ENCODE measurements at regions not wholly inside any gene's neighbourhood (a gene's known extent, or its start where the extent isn't known, plus 50 kb on each side); places are given as distances from the start of the nearest gene placed in this dataset.

- TF ChIP-seq ZNF362 (CRISPR knock-in tag; IDR thresholded peaks at IDR 0.05; ENCODE audit: borderline replicate concordance), result no peak
- no peak for TF ChIP-seq PLSCR1 (CRISPR knock-in tag; IDR thresholded peaks at IDR 0.05; ENCODE audit: borderline replicate concordance)
- TF ChIP-seq RNF2 (conservative IDR thresholded peaks at IDR 0.05; ENCODE audit: low read depth), result no peak
- TF ChIP-seq ZNF318 (CRISPR knock-in tag; IDR thresholded peaks at IDR 0.05), result no peak
- TF ChIP-seq ZNF337 (CRISPR knock-in tag; IDR thresholded peaks at IDR 0.05; ENCODE audit: borderline replicate concordance, low read depth), result no peak
- no peak for TF ChIP-seq SP4 (CRISPR knock-in tag; IDR thresholded peaks at IDR 0.05)
Observed at GRCh38 chr20:48177058-48177457, 391.8 kb upstream of the SULF2 start (continued).
